ENCODE measurements at regions not wholly inside any gene's neighbourhood (a gene's known extent, or its start where the extent isn't known, plus 50 kb on each side); places are given as distances from the start of the nearest gene placed in this dataset.

DNA sequence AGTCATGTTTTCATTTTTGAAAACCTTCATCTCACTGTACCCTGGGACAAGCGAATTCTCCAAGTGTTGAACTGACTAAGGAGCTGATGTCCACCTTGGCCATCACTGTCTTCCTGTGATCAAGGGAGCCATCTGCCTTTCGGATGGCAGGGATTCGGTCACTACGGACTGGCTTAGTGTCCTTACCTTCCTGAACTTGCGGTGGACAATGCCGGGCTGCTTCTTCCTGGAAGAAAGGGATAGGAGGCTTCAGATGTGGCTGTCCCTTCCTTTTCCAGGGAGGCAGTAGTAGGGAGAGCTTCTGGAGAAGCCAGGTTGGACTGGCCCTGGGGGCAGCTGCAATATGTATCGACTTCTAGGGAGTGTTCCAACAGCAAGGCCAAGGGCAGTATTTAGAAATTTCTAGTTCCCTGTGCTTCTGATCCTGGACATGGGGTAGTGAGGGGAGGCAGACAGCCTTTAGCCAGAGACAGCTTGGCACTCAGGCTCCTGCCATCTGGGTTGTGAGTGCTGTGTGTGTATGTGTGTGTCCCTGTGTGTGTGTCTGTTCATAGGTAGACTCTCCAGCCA is 114.6 kb downstream of the IER5 start:
- TF ChIP-seq, protein P1, sequence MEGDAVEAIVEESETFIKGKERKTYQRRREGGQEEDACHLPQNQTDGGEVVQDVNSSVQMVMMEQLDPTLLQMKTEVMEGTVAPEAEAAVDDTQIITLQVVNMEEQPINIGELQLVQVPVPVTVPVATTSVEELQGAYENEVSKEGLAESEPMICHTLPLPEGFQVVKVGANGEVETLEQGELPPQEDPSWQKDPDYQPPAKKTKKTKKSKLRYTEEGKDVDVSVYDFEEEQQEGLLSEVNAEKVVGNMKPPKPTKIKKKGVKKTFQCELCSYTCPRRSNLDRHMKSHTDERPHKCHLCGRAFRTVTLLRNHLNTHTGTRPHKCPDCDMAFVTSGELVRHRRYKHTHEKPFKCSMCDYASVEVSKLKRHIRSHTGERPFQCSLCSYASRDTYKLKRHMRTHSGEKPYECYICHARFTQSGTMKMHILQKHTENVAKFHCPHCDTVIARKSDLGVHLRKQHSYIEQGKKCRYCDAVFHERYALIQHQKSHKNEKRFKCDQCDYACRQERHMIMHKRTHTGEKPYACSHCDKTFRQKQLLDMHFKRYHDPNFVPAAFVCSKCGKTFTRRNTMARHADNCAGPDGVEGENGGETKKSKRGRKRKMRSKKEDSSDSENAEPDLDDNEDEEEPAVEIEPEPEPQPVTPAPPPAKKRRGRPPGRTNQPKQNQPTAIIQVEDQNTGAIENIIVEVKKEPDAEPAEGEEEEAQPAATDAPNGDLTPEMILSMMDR (IDR thresholded peaks at IDR 0.05; ENCODE audit: low read depth, low read length, missing control alignments): no peak
- in situ Hi-C loops (cut with HindIII; ENCODE audit: low sequenced_read_pairs): loop anchor here (25.0 kb wide), 1 partner anchor 209 kb away; no protein-coding TSS in a partner anchor
- DNase-seq (ENCODE audit: low read depth): no peak
- no peak overlapping the region for H3K4me3 ChIP-seq (ENCODE audit: low read depth, low read length)

DNA sequence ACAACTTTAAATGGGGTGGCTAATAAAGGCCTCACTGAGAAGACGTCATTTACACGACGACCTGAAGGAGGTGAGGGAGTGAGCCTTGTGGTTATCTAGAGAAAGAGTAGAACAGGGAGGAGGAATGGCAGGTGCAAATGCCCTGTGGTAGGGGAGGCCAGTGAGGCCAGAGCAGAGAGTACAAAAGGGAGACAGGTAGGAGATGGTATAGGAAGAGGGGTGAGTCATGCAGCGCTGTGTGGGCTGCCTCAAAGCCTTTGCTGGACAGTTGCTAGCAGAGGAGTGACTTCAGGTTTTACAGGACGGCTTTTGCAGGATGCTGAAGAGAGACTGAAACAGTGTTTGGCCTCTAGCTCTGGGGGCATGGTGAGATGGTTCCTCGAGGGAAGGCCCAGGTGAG is 116.0 kb downstream of the IER5 start:
- in situ Hi-C loops (cut with HindIII; ENCODE audit: low sequenced_read_pairs): loop anchor here (25.0 kb wide), 1 partner anchor 208 kb away; no protein-coding TSS in a partner anchor
- TF ChIP-seq, protein P1 (IDR thresholded peaks at IDR 0.05; ENCODE audit: low read depth, low read length, missing control alignments): no peak
- no peak overlapping the region for H3K4me3 ChIP-seq (ENCODE audit: low read depth, low read length)
- DNase-seq (ENCODE audit: low read depth): no peak

DNA sequence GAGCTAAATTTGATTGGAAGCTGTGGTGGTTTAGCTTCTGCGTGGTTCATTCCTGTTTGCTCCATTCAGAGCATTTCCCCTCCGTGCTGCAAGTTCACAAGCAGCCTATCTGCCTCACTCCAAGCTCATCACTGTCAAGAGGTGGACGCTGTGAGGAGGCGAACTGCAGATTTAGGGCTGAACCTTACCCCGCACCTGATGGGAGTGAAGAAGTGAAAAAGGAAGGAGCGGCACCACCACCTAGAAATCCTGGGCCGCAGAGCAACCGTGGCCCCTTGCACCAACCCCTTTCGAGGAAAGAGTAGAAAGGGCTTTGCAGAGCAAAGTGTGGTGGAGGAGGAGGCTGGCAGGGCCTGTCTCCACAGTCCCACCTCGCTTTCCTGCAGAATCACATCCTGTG is 117.4 kb downstream of the IER5 start:
- in situ Hi-C loops (cut with HindIII; ENCODE audit: low sequenced_read_pairs): loop anchor here (5.0 to 25.0 kb wide), 2 partner anchors 36 to 206 kb away; no protein-coding TSS in a partner anchor
- H3K4me3 ChIP-seq (ENCODE audit: low read depth, low read length): no peak overlapping the region
- TF ChIP-seq, protein P1 (IDR thresholded peaks at IDR 0.05; ENCODE audit: low read depth, low read length, missing control alignments): no peak
- no peak for DNase-seq (ENCODE audit: low read depth)

DNA sequence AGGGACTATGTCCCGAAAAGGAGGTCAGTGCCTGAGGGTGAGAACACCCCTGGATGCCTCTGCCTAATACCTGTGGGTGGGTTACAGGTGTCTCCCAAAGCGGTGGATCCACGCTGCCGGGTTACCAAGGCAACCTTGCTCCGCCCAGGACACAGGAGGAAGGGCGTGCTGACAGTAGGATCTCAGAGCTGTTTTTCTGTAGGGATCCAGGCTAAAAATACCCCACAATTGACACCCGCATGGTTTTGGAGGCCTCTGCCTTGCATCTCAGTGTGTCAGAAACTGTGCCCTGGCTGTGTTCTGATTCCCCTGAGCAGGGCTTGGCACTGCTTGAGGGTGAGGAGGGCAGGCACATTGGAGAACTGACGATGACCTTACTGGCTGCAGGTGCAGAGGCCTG is 118.0 kb downstream of the IER5 start:
- TF ChIP-seq, protein P1 (IDR thresholded peaks at IDR 0.05; ENCODE audit: low read depth, low read length, missing control alignments): no peak
- in situ Hi-C loops (cut with HindIII; ENCODE audit: low sequenced_read_pairs): loop anchor here (5.0 to 25.0 kb wide), 2 partner anchors 36 to 206 kb away; no protein-coding TSS in a partner anchor
- no peak overlapping the region for H3K4me3 ChIP-seq (ENCODE audit: low read depth, low read length)
- DNase-seq (ENCODE audit: low read depth): no peak

DNA sequence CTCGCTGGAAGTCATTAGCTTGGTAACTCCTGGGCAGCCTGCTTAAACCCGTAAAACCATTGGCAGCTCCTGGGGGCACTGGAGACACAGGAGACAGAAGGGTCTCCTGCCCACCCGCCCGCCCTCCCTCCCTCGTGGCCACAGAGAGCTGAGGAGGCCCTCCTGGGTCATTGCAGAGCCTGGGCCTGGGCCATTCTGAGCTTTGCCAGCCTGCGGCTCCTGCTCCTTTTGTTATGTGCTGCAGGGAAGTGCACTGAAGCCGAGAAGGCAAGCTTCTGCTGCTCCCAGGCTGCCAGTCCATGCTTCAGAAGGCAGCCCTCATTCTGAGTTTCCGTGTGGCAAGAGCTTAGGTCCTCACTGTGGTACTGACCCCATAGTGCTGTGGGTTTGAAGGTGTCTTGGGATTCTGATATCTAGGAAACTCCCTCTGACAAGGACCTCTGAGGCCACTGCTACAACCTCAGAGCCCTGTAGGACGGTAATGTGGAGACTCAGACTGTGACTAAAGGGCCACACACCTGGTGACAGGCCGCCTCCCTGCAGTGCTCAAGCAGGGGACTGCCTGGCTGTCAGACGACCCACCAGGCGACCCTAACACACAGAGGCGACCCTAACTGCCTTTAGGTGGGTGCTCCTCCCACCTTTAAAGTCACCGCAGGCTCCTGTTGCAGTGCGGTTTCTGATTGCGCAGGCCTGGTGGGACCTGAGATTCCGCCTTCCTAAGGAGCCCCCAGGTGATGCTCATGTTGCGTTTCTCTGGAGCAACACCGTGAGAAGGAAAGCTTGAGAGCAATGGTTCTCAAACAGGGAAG is 118.7 kb downstream of the IER5 start:
- no peak overlapping the region for H3K4me3 ChIP-seq (ENCODE audit: low read depth, low read length)
- DNase-seq (ENCODE audit: low read depth): no peak
- TF ChIP-seq, protein P1 (IDR thresholded peaks at IDR 0.05; ENCODE audit: low read depth, low read length, missing control alignments): no peak
- in situ Hi-C loops (cut with HindIII; ENCODE audit: low sequenced_read_pairs): loop anchor here (5.0 to 25.0 kb wide), 2 partner anchors 35 to 205 kb away; no protein-coding TSS in a partner anchor

DNA sequence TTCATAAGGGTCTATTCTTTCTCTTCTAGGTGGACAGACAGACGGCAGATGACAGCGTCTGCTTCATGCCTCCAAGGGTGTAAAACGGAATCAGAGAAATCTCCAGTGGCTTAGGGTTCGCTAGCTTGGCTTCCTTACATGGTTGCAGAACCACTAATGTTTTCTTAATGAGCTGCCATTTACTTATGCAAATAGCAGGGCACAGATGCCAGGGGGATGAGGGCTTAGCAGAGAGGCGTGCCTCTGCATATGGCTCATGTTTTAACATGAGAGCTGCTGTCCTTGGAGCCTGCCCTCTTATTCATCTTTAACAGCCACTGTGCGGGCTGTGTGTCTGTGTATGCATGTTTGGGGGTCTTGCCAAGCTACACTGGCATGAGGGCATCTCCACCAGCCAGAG is 119.6 kb downstream of the IER5 start:
- DNase-seq (ENCODE audit: low read depth): no peak
- TF ChIP-seq, protein P1 (IDR thresholded peaks at IDR 0.05; ENCODE audit: low read depth, low read length, missing control alignments): no peak
- in situ Hi-C loops (cut with HindIII; ENCODE audit: low sequenced_read_pairs): loop anchor here (5.0 to 25.0 kb wide), 2 partner anchors 34 to 204 kb away; no protein-coding TSS in a partner anchor
- H3K4me3 ChIP-seq (ENCODE audit: low read depth, low read length): no peak overlapping the region
